SH-SY5Y (cell line): ENCODE measurements at regions not wholly inside any gene's neighbourhood (a gene's known extent, or its start where the extent isn't known, plus 50 kb on each side); places are given as distances from the start of the nearest gene placed in this dataset.

Experiments used
- GATA2 ChIP-seq: IDR thresholded peaks from 2 replicates; pipeline ENCODE4 v1.6.1; 2011; ENCODE audit warnings: mild to moderate bottlenecking, low read depth, low read length
- GATA3 ChIP-seq: IDR thresholded peaks from 2 replicates; pipeline ENCODE4 v1.6.1; 2011; ENCODE audit warnings: low read depth, mild to moderate bottlenecking, low read length, moderate library complexity

DNA sequence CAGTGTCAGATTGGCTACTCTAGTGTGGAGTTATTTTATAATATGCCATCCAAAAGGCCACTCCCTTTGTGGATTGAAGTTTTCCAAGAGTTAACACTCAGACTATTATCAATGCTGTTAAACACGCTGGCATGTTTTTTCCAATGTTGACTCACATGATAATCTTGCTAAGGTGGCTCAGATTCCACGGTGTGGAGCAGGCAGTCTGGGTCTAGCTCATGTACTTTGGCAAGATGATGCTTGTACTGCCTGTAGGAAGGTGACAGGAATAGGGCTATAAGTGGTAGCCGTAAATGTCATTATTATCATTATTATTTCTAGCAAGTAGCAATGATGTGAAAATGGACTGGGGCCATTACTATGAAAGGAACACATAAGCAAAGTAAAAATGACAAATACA, 79.4 kb upstream of the TBX20 start:
- TF ChIP-seq GATA2 (no peak), GATA3 (no peak)
